HFFc6 (cell line): ENCODE measurements at regions not wholly inside any gene's neighbourhood (a gene's known extent, or its start where the extent isn't known, plus 50 kb on each side); places are given as distances from the start of the nearest gene placed in this dataset.
A peak's percentile ranks its signal among the peaks of the same experiment; 100 is the strongest.

Experiments
- DNase-seq: peaks from one replicate; pipeline ENCODE4 v3.0.0-alpha.2; 2018
- H3K27ac Mint-ChIP-seq: 2 replicates; pipeline ENCODE4 v1.8.0; 2020; ENCODE audit warnings: mild to moderate bottlenecking, mixed read lengths
- H3K27me3 Mint-ChIP-seq: 2 replicates; pipeline ENCODE4 v1.8.0; 2021; ENCODE audit warnings: mild to moderate bottlenecking, moderate library complexity, mixed read lengths; ENCODE audit not compliant: insufficient read depth
- H3K36me3 Mint-ChIP-seq: 2 replicates; pipeline ENCODE4 v1.8.0; 2021; ENCODE audit warnings: low read depth, mixed read lengths
- H3K4me1 Mint-ChIP-seq: 2 replicates; pipeline ENCODE4 v1.8.0; 2020; ENCODE audit warnings: low read depth, mixed read lengths
- H3K4me3 Mint-ChIP-seq: 2 replicates; pipeline ENCODE4 v1.8.0; 2020; ENCODE audit warnings: mild to moderate bottlenecking, moderate library complexity, mixed read lengths
- H3K9me3 Mint-ChIP-seq: 2 replicates; pipeline ENCODE4 v1.8.0; 2020; ENCODE audit warnings: mild to moderate bottlenecking, mixed read lengths
- CTCF ChIP-seq: fragments of 200-600 bp; sonication (generic); IDR thresholded peaks from 2 replicates; pipeline ENCODE4 v1.5.0; 2021; ENCODE audit warnings: antibody characterized with exemption, mild to moderate bottlenecking

GRCh38 chr10:61539876-61540275 lies 86.7 kb upstream of the TMEM26 start:
- Mint-ChIP-seq H3K36me3 (no peaks in the 10 kb centered on the region), H3K27me3 (peaks cover 6% of the 10 kb centered on the region; the same call in 1 of the 2 replicates), H3K4me3 (no peak overlapping the region), H3K27ac (no peak overlapping the region), H3K4me1 (no peaks in the 10 kb centered on the region), H3K9me3 (no peaks in the 10 kb centered on the region)
- DNase-seq: no peak
- TF ChIP-seq CTCF: no peak

GRCh38 chr10:61529208-61529607 lies 76.0 kb upstream of the TMEM26 start:
- Mint-ChIP-seq H3K9me3 (no peaks in the 10 kb centered on the region), H3K27ac (no peak overlapping the region), H3K4me3 (no peak overlapping the region), H3K27me3 (peaks cover 3% of the 10 kb centered on the region), H3K36me3 (no peaks in the 10 kb centered on the region), H3K4me1 (no peaks in the 10 kb centered on the region)
- no peak for DNase-seq
- TF ChIP-seq CTCF: no peak

- peak; percentile 44 for DNase-seq
- Mint-ChIP-seq H3K4me1 (peaks cover 23% of the 10 kb centered on the region), H3K36me3 (no peaks in the 10 kb centered on the region), H3K4me3 (no peak overlapping the region), H3K27ac (no peak overlapping the region), H3K27me3 (no peaks in the 10 kb centered on the region), H3K9me3 (no peaks in the 10 kb centered on the region)
- no peak for TF ChIP-seq CTCF
Measured at GRCh38 chr10:61503051-61503450, 49.9 kb upstream of the TMEM26 start.
